ENCODE measurements at regions not wholly inside any gene's neighbourhood (a gene's known extent, or its start where the extent isn't known, plus 50 kb on each side); places are given as distances from the start of the nearest gene placed in this dataset.

GRCh38 chr4:11605597-11605996, 176.9 kb upstream of the HS3ST1 start:
- no peak for TF ChIP-seq KLF1 (tag; IDR thresholded peaks at IDR 0.05)
- TF ChIP-seq HSF4 (CRISPR knock-in tag; IDR thresholded peaks at IDR 0.05; ENCODE audit: borderline replicate concordance), result no peak
- TF ChIP-seq SP2 (IDR thresholded peaks at IDR 0.05; ENCODE audit: extremely low read depth, low read depth, low read length, poor library complexity, severe bottlenecking), result no peak
- no peak for TF ChIP-seq HDGF (IDR thresholded peaks at IDR 0.05)
- TF ChIP-seq MTA2 (IDR thresholded peaks at IDR 0.05; ENCODE audit: low read depth), result no peak
- no peak for TF ChIP-seq ZBTB7A (IDR thresholded peaks at IDR 0.05; ENCODE audit: borderline replicate concordance, control insufficient read depth, low read depth, low read length)
- TF ChIP-seq KAT2B (IDR thresholded peaks at IDR 0.05; ENCODE audit: low read depth, low read length), result no peak
- ATAC-seq, result no peak
- H3K79me2 ChIP-seq (ENCODE audit: control insufficient read depth, insufficient read depth, low read length), result no peaks in the 10 kb centered on the region
- H2AFZ ChIP-seq (ENCODE audit: low read depth, low read length), result no peak overlapping the region
- no TSS peak for BruUV-seq (replicated peaks)
- H3K4me1 ChIP-seq (replicated peaks in 1 of 2; ENCODE audit: control insufficient read depth in 2 of 2, insufficient read depth in 2 of 2, low read length in 2 of 2), result no peaks in the 10 kb centered on the region
- in situ Hi-C loops (cut with MboI), result no loop called here
- no peaks in the 10 kb centered on the region for H3K36me3 ChIP-seq (ENCODE audit: control insufficient read depth, insufficient read depth, low read length)
- H3K9me3 ChIP-seq (replicated peaks; ENCODE audit: control insufficient read depth, insufficient read depth, low read depth, low read length), result no peaks in the 10 kb centered on the region
- H3K9ac ChIP-seq (ENCODE audit: insufficient read depth in 1 of 2, low read depth in 2 of 2, low read length in 2 of 2), result no peak overlapping the region
- no peak for DNase-seq (ENCODE audit: extremely low read depth in 1 of 4, low spot score in 3 of 4)
- no peaks in the 10 kb centered on the region for H4K20me1 ChIP-seq (replicated peaks; ENCODE audit: control insufficient read depth, insufficient read depth, low read length)
- no peaks in the 10 kb centered on the region for H3K9me1 ChIP-seq (ENCODE audit: control insufficient read depth, insufficient read depth, low read length)
- no peak overlapping the region for H3K4me2 ChIP-seq (ENCODE audit: insufficient read depth, low read length)
- WGBS (ENCODE audit: insufficient coverage, low coverage, missing lambda C conversion rate), result 0% methylated on average over 1 of the region's 1 CpG
- ChIA-PET CTCF (ENCODE audit: low intra/inter-chr PET ratio) (no interaction called here), POLR2A (no interaction called here)
- FAIRE-seq, result no peak
- H3K4me3 ChIP-seq, result no peak overlapping the region
- intact Hi-C loops (cut with micrococcal nuclease), result no loop called here
- H3K27ac ChIP-seq (ENCODE audit: extremely low read depth, low read depth, low read length), result no peak overlapping the region
- no peaks in the 10 kb centered on the region for H3K27me3 ChIP-seq (ENCODE audit: control insufficient read depth in 2 of 2, insufficient read depth in 2 of 2, low read length in 2 of 2)

GRCh38 chr4:11604821-11605220, 176.1 kb upstream of the HS3ST1 start:
- in situ Hi-C loops (cut with MboI), result no loop called here
- no peaks in the 10 kb centered on the region for H3K4me1 ChIP-seq (replicated peaks in 1 of 2; ENCODE audit: control insufficient read depth in 2 of 2, insufficient read depth in 2 of 2, low read length in 2 of 2)
- H3K9me1 ChIP-seq (ENCODE audit: control insufficient read depth, insufficient read depth, low read length), result no peaks in the 10 kb centered on the region
- H3K4me3 ChIP-seq, result no peak overlapping the region
- WGBS (ENCODE audit: insufficient coverage, low coverage, missing lambda C conversion rate), result 3% methylated on average over 3 of the region's 3 CpGs
- no peak overlapping the region for H3K4me2 ChIP-seq (ENCODE audit: insufficient read depth, low read length)
- no peaks in the 10 kb centered on the region for H3K36me3 ChIP-seq (ENCODE audit: control insufficient read depth, insufficient read depth, low read length)
- ATAC-seq (no peak), FAIRE-seq (no peak), DNase-seq (ENCODE audit: extremely low read depth in 1 of 4, low spot score in 3 of 4) (no peak)
- POLR2A ChIA-PET, result no interaction called here
- BruUV-seq (replicated peaks), result no TSS peak
- H3K27ac ChIP-seq (ENCODE audit: extremely low read depth, low read depth, low read length), result no peak overlapping the region
- no peaks in the 10 kb centered on the region for H4K20me1 ChIP-seq (replicated peaks; ENCODE audit: control insufficient read depth, insufficient read depth, low read length)
- H3K9me3 ChIP-seq (replicated peaks; ENCODE audit: control insufficient read depth, insufficient read depth, low read depth, low read length), result no peaks in the 10 kb centered on the region
- H3K9ac ChIP-seq (ENCODE audit: insufficient read depth in 1 of 2, low read depth in 2 of 2, low read length in 2 of 2), result no peak overlapping the region
- H3K79me2 ChIP-seq (ENCODE audit: control insufficient read depth, insufficient read depth, low read length), result no peaks in the 10 kb centered on the region
- no peak overlapping the region for H2AFZ ChIP-seq (ENCODE audit: low read depth, low read length)
- CTCF ChIA-PET (ENCODE audit: low intra/inter-chr PET ratio), result no interaction called here
- intact Hi-C loops (cut with micrococcal nuclease), result no loop called here
- no peaks in the 10 kb centered on the region for H3K27me3 ChIP-seq (ENCODE audit: control insufficient read depth in 2 of 2, insufficient read depth in 2 of 2, low read length in 2 of 2)
- TF ChIP-seq CSDE1 (IDR thresholded peaks at IDR 0.05) (no peak), ZNF512 (tag; IDR thresholded peaks at IDR 0.05) (no peak), HBP1 (CRISPR knock-in tag; IDR thresholded peaks at IDR 0.05) (no peak), CREB5 (CRISPR knock-in tag; IDR thresholded peaks at IDR 0.05) (no peak), GATAD2A (IDR thresholded peaks at IDR 0.05) (no peak), RFX7 (CRISPR knock-in tag; IDR thresholded peaks at IDR 0.05) (no peak), ZNF583 (CRISPR knock-in tag; IDR thresholded peaks at IDR 0.05) (no peak), NFIX (CRISPR knock-in tag; IDR thresholded peaks at IDR 0.05; ENCODE audit: low read depth) (no peak), SMAD2 (IDR thresholded peaks at IDR 0.05; ENCODE audit: low read depth, low read length) (no peak)

Data from K562 (cell line).